Left lung (tissue), 4 donors: ENCODE measurements at regions not wholly inside any gene's neighbourhood (a gene's known extent, or its start where the extent isn't known, plus 50 kb on each side); places are given as distances from the start of the nearest gene placed in this dataset.
A peak's percentile ranks its signal among the peaks of the same experiment; 100 is the strongest.

Experiments
- ATAC-seq: fragments of 200-7000 bp; cut with Tn5 transposase; one replicate; pipeline ENCODE4 v1.9.1; 2020; ENCODE audit warnings: moderate library complexity
- DNase-seq, 4 donors: peaks; one replicate each; pipeline ENCODE4 v3.0.0-alpha.2; 2013 to 2020
- H3K27ac ChIP-seq, 2 donors: fragments of 200-600 bp; sonication (generic) in 1 of 2; one replicate each; pipeline versions ENCODE4 v1.5.0 to v1.8.0; 2020 to 2021
- H3K27me3 ChIP-seq, 2 donors: fragments of 200-600 bp; sonication (generic) in 1 of 2; one replicate each; pipeline versions ENCODE4 v1.5.0 to v1.8.0; 2020 to 2021
- H3K36me3 ChIP-seq, 2 donors: fragments of 200-600 bp; sonication (generic) in 1 of 2; one replicate each; pipeline versions ENCODE4 v1.5.0 to v1.8.0; 2020 to 2021
- H3K4me1 ChIP-seq, 2 donors: fragments of 200-600 bp; one replicate each; pipeline ENCODE4 v1.8.0; 2021
- H3K4me3 ChIP-seq, 2 donors: fragments of 200-600 bp; sonication (generic) in 1 of 2; one replicate each; pipeline versions ENCODE4 v1.5.0 to v1.8.0; 2020 to 2021; ENCODE audit warnings: mild to moderate bottlenecking in 1 of 2
- H3K9me3 ChIP-seq, 2 donors: fragments of 200-600 bp; sonication (generic) in 1 of 2; one replicate each; pipeline versions ENCODE4 v1.5.0 to v1.8.0; 2020 to 2021
- CTCF ChIP-seq, 2 donors: fragments of 200-600 bp; sonication (generic) in 1 of 2; IDR thresholded peaks; one replicate each; pipeline versions ENCODE4 v1.5.0 to v1.8.0; 2021; ENCODE audit warnings: antibody characterized with exemption in 2 of 2
- intact Hi-C, 2 donors: fragments of 100-400 bp; cut with DNase I; formaldehyde crosslinking; loops; one replicate each; pipeline versions ENCODE4 v1.11.2 to v1.14.2; 2022
- donor health status: DM: no; HTN: yes; CAD: no.
- donor health status: DM: no; HTN: no; CAD: no.

DNA sequence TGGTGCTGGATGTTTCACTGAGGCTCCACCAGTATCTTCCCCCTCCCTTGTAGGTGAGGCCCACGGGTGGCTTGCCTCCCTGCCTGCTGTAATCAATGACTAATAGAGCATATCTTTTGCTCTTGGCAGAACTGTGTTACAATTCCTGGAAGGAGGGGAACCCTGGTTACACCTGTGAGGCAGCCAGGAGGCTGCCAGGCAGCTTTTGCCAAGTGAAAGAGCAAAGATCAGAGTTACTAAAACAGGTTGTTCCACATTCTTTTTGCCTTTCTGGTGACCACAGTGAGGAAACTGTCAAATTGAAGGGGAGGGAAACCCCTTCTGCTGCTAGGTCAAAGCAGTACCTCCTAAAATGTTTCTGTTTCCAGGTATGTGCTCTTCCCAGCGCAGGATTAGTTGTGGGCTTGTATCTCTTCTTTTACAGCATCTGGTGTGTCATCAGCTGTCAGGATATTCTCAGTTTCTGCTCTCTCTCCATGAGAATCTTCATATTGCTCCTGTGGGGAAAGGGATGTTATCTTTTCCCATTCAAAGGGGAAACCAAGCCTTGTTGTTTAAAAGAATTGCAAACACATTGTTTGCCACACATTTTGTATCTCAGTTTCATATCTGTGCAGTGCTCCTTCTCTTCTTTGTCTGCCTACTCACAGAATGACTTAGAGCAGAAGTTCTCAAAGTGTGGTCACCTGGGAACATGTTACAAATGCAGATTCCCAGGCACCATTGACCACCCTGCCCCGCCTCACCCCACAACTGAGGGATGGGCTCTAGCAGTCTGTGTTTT, 137.4 kb upstream of the UMPS start:
- TF ChIP-seq CTCF (IDR thresholded peaks at IDR 0.05), result no peak

GRCh38 chr3:124593442-124593829, 136.8 kb upstream of the UMPS start:
- H3K27me3 ChIP-seq, result no peaks in the 10 kb centered on the region
- intact Hi-C loops, result no loop called here
- no peaks in the 10 kb centered on the region for H3K9me3 ChIP-seq
- H3K4me1 ChIP-seq, result peaks cover 0 to 6% of the 10 kb centered on the region in 2 donors
- ATAC-seq, result no peak
- no peak overlapping the region for H3K4me3 ChIP-seq
- H3K36me3 ChIP-seq, result no peaks in the 10 kb centered on the region
- DNase-seq, result no peak
- TF ChIP-seq CTCF (IDR thresholded peaks at IDR 0.05), result no peak
- no peak overlapping the region for H3K27ac ChIP-seq

More for the DNA sequence above, 137.4 kb upstream of the UMPS start:
- Histone ChIP-seq H3K27ac (no peak overlapping the region), H3K4me1 (peaks cover 0 to 6% of the 10 kb centered on the region in 2 donors), H3K27me3 (no peaks in the 10 kb centered on the region), H3K36me3 (no peaks in the 10 kb centered on the region), H3K4me3 (no peak overlapping the region), H3K9me3 (no peaks in the 10 kb centered on the region)
- ATAC-seq (peak; percentile 89), DNase-seq (peak in 2 of 4 donors; percentile 44 to 77)
- intact Hi-C loops, result no loop called here

- TF ChIP-seq CTCF (IDR thresholded peaks at IDR 0.05), result no peak
- H3K27me3 ChIP-seq, result no peaks in the 10 kb centered on the region
- no peak overlapping the region for H3K4me3 ChIP-seq
- peaks cover 0 to 6% of the 10 kb centered on the region in 2 donors for H3K4me1 ChIP-seq
- DNase-seq (no peak), ATAC-seq (no peak)
- H3K27ac ChIP-seq, result no peak overlapping the region
- H3K9me3 ChIP-seq, result no peaks in the 10 kb centered on the region
- intact Hi-C loops, result no loop called here
- no peaks in the 10 kb centered on the region for H3K36me3 ChIP-seq
These were observed 135.7 kb upstream of the UMPS start for GRCh38 chr3:124594581-124594980.

DNA sequence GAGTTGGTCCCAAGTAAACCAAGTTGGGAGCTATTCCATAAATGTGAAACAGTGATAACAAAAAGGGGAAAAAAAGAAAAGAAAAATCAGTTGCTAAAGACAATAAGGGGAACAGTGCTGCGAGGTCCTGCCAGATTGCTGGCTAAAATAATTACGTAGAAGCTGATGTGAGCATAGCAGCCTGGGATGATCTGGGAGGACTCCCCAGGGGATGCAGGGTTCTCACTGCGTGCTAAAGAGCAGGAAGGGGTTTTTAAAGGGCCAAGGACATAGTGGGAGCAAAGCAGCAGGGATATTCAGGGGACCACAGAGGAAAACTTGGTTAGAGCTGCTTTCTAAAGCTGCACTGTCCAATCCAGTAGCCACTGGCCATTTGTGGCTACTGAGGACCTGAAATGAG, 133.0 kb upstream of the UMPS start:
- no peaks in the 10 kb centered on the region for H3K27me3 ChIP-seq
- TF ChIP-seq CTCF (IDR thresholded peaks at IDR 0.05), result no peak
- no peak overlapping the region for H3K4me3 ChIP-seq
- peaks cover 0 to 6% of the 10 kb centered on the region in 2 donors for H3K4me1 ChIP-seq
- DNase-seq (no peak), ATAC-seq (no peak)
- H3K9me3 ChIP-seq, result no peaks in the 10 kb centered on the region
- intact Hi-C loops, result no loop called here
- no peak overlapping the region for H3K27ac ChIP-seq
- H3K36me3 ChIP-seq, result no peaks in the 10 kb centered on the region

- H3K4me1 ChIP-seq, result peaks cover 0 to under 1% of the 10 kb centered on the region in 2 donors
- H3K27me3 ChIP-seq, result no peaks in the 10 kb centered on the region
- DNase-seq, result no peak
- H3K9me3 ChIP-seq, result no peaks in the 10 kb centered on the region
- H3K36me3 ChIP-seq, result no peaks in the 10 kb centered on the region
- TF ChIP-seq CTCF (IDR thresholded peaks at IDR 0.05), result no peak
- no peak overlapping the region for H3K27ac ChIP-seq
- ATAC-seq, result no peak
- no peak overlapping the region for H3K4me3 ChIP-seq
- intact Hi-C loops, result no loop called here
These were observed 132.3 kb upstream of the UMPS start for GRCh38 chr3:124597979-124598378.
